HG03575 (cell line): ENCODE measurements at regions not wholly inside any gene's neighbourhood (a gene's known extent, or its start where the extent isn't known, plus 50 kb on each side); places are given as distances from the start of the nearest gene placed in this dataset.

Experiments
- ATAC-seq: cut with Tn5 transposase; IDR thresholded peaks from one replicate; pipeline ENCODE4 v1.9.1; 2021; ENCODE audit not compliant: unreplicated experiment, insufficient number of reproducible peaks, low FRiP score; ENCODE audit errors: extremely low read depth

DNA sequence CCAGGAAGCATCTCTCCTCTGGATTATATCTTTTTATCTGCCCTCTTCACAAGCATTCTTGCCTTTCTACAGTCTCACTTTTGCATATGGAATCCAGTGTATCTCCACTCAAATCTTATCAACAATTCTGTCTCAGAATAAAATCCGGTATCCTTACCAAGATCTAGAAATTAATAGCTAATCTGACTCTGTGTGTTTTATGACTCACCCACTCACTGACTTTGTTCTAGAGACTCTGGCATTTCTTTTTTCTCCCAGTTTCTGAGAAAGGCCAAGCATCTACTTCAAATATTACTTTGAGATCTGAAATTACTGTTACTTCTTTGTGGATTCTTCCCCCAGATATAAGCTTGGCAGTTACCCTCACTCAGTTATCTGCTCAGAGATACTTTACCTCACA, 913.5 kb upstream of the ATXN8OS start:
- no peak for ATAC-seq

- no peak for ATAC-seq
Measured at GRCh38 chr13:69180034-69180433, 927.6 kb upstream of the ATXN8OS start.

DNA sequence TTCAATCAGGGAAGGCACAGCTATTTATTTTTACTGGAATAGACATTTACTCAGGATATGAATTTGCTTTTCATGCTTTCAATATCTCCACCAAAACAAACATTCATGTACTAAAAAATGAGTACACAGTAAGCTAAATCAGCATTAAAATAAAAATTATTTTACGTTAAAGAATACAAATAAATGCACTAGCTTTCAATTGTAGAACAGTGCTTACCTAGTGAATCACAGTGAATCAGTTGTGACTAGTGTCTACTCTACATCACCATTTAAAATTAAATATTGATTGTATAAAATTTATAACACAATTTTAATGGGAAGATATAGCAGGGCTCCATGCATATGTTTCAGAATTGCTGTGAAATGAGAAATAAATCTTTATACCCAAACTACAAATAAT, 929.6 kb upstream of the ATXN8OS start:
- ATAC-seq, result no peak

GRCh38 chr13:69168436-69168835, 939.2 kb upstream of the ATXN8OS start:
- ATAC-seq, result no peak

DNA sequence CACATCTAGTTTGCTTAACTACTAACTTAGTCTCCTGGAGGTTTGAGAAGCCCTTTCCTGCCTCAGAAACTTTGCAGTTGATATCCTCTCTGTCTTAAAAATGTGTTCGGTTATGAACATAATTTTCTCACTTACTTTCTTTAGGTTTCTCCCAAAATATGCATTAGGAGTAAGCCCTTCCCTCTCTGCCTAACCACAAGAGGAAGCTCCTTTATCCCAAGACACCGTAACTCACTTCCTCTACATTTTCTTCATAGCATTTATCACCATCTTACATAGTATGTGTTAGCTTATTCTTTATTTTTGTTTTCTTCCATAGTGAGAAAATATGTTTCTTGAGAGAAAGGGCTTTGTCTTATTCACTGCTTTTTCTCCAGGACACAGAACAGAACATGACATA, 952.5 kb upstream of the ATXN8OS start:
- ATAC-seq, result no peak

GRCh38 chr13:69142101-69142500, 965.5 kb upstream of the ATXN8OS start:
- no peak for ATAC-seq

DNA sequence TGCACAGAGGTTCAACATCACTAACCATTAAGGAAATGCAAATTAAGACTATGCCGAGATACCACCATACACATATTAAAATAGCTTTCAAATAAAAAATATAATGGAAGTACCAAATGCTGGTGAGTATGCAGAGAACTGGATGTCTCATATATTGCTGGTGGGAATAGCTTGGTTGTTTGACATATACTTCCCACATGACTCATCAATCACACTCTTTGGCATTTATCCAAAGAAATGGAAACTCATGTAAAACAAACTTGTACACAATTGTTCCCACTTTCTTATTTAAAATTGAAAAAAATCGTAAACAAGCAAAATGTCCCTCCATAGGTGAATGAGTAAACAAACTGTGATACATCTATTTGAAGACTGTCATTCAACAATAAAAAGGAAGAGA, 982.6 kb upstream of the ATXN8OS start:
- no peak for ATAC-seq

DNA sequence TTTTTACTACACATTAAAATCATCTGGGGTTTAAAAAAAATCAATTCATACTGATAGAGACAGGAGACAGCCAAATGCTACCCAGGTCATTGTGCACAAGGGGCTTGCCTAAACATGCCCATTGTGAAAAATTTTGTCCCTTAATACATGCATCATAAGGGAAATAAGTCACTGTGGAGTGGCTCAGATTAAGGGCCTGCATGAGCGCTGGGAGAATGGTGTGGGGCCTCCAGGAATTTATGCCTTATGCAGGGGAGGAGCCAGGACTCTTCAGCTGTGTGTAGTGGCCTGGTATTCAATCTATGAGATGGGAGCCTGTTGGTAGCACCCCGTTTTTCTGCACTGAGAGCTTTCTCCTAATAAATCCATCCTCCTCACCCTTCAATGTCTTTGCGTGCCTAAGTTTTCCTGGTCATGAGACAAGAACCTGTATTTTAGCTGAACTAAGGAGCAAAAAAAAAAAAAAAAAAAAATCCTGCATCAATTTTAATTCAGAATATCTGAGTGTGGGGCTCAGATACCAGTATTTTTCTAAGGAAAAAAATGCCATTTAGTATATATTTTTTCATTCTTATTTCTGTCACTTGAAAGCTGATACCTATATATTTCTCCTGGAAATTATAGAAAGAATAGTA, 997.6 kb upstream of the ATXN8OS start:
- ATAC-seq, result no peak

GRCh38 chr13:69108486-69108885, 999.1 kb upstream of the ATXN8OS start:
- no peak for ATAC-seq

GRCh38 chr13:69107436-69107835, 1000.2 kb upstream of the ATXN8OS start:
- no peak for ATAC-seq

DNA sequence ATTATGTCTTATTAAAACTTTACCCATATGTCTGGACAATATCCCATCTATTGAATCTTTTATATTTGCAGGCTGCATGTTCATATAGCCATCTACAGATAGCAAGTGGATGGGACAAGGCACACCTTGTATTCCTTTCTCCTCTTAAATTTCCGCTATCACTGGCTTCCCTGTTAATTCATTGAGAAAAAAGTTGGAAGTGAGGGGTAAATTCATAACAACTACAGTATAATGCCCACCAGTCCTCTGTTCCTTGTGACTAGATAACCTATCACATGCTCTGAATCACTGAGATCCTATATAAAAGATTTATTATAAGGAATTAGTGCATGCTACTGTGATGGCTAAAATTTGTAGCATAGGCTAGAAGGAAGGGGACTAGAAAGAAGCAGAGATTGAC, 1005.8 kb upstream of the ATXN8OS start:
- ATAC-seq, result no peak

GRCh38 chr13:69094485-69094884, 1013.1 kb upstream of the ATXN8OS start:
- ATAC-seq, result no peak

DNA sequence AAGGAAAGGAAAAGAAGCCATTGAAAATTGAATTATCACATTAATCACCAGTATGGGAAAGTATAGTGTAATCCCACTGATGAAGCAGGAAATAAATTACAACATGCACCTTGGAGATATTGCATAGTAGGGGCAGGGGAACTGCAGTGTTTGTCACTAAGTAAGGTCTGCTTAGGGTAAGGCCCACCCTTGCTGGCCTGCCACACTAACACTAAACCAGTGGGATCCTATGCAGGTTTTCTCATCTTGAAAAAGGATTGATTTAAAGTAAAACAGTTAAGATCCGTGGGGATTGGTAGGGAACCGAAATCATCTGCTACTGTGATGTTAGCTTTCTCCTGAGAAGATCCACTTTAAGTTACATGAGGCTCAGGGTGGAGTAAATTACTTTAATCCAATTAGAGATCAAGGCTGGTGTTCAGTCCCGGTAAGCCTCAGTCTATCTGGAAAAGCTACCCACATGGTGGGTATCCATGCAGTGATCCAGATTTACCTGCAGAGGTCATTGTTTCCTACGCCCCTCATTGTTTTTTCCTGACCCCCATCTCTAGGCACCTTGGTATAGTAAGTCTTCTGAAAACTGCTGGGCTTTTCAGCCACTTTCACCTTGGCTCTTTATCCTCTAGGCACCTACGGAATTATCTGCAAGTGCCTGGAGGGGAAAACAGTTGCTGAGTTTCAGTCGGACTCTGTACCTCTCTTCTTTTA, 1014.9 kb upstream of the ATXN8OS start:
- ATAC-seq, result no peak

DNA sequence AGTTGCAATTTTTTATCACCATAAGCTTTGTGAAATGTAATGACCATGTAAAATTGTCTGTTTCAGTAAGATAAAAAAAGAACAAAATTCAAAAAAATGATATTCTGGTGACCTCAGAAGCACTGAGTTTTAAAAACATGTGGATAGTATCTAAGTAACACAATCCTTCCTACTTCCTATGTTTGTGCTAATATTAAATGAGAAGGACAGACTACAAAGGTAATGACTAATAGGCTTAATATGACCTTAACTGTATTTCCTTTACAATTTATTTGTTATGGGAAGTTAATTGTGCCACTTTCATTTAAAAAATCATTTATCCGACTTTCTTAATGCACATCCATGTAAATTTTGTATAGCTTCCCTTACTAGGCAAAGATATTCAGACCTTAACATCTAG, 1030.4 kb upstream of the ATXN8OS start:
- no peak for ATAC-seq

DNA sequence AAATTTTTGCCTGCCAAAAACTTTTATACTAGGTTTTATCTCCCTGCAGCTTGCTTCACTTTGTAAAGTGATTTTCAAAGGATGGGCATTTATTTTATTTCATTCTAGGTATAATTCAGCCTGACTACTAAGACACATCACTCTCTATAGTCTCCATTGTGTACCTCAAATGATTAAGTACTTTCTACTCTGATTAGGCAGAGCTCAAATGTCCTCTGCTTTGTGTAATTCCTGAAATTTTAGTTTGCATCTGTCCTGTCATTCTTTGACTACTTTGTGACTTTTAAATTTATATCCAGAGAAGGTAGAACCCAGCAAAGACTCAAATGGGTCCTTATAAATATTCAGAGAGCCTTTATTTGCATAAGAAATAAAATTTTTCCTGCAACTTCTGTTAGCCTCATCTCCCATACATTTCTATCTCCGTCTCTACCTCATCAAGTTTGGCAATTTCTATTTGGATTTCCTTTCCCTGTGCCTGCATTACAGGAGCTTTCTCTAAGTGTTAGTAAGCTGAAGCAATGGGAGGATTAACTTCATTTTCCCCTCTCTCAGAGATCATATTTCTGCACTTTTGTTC, 1038.0 kb upstream of the ATXN8OS start:
- no peak for ATAC-seq

- ATAC-seq, result no peak
Measured at GRCh38 chr13:69050696-69051095, 1056.9 kb upstream of the ATXN8OS start.

- no peak for ATAC-seq
Measured at GRCh38 chr13:69044629-69045028, 1063.0 kb upstream of the ATXN8OS start.

- no peak for ATAC-seq
Measured at GRCh38 chr13:69040898-69041297, 1066.7 kb upstream of the ATXN8OS start.

- ATAC-seq, result no peak
Measured at GRCh38 chr13:69035771-69036170, 1071.9 kb upstream of the ATXN8OS start.

DNA sequence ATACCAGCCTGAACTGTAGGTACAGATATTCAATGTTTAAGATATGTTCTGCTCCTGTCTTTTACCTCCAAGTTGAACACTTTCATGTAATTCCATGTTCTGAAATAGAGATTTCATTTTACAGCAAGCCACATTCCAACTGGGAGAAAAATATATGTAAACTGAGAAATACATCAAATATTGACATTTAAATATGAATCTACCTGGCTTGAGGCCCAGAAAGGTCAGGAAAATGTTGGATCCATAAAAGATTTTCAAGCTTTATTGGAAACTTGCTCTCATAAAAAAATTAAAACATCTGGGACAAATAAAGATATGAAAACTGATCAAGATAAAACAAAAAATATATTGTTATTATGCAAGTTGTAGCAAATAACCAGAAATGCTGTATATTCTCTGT, 1078.7 kb upstream of the ATXN8OS start:
- ATAC-seq, result no peak

DNA sequence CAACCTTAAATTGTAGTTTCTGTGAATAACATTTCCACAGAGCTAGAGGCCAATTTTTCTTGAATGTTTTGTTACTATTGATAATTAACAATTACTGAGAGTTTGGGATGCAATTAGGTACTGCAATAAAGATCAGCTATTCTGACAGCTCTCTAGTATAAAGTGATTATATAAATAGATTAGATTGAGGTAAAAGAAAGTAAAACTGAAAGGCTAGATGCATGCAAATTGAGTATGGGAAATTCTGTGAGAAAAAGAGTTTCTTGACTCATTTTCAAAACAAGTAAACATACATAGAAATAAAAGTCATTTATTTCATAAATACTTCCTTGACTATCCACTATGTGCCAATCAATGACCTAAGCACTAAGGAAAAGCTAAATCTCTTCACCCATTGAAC, 1087.5 kb upstream of the ATXN8OS start:
- no peak for ATAC-seq
